Endothelial cell (in vitro differentiated cells): ENCODE measurements at regions not wholly inside any gene's neighbourhood (a gene's known extent, or its start where the extent isn't known, plus 50 kb on each side); places are given as distances from the start of the nearest gene placed in this dataset.

Experiments
- DNase-seq: peaks from one replicate; pipeline ENCODE4 v3.0.0; 2021; ENCODE audit warnings: low spot score
- H3K27ac Mint-ChIP-seq: one replicate; pipeline ENCODE4 v1.8.0; 2021; ENCODE audit warnings: mixed read lengths, inconsistent platforms; ENCODE audit not compliant: unreplicated experiment
- H3K27me3 Mint-ChIP-seq: one replicate; pipeline ENCODE4 v1.8.0; 2021; ENCODE audit warnings: mild to moderate bottlenecking, moderate library complexity, mixed read lengths, inconsistent platforms; ENCODE audit not compliant: unreplicated experiment
- H3K36me3 Mint-ChIP-seq: one replicate; pipeline ENCODE4 v1.8.0; 2021; ENCODE audit warnings: mild to moderate bottlenecking, low read depth, mixed read lengths, inconsistent platforms; ENCODE audit not compliant: unreplicated experiment
- H3K4me1 Mint-ChIP-seq: one replicate; pipeline ENCODE4 v1.8.0; 2021; ENCODE audit warnings: mild to moderate bottlenecking, mixed read lengths, inconsistent platforms; ENCODE audit not compliant: unreplicated experiment
- H3K4me3 Mint-ChIP-seq: one replicate; pipeline ENCODE4 v1.8.0; 2021; ENCODE audit warnings: mild to moderate bottlenecking, mixed read lengths, inconsistent platforms; ENCODE audit not compliant: unreplicated experiment
- H3K9me3 Mint-ChIP-seq: one replicate; pipeline ENCODE4 v1.8.0; 2021; ENCODE audit warnings: mixed read lengths, inconsistent platforms; ENCODE audit not compliant: unreplicated experiment
- CTCF ChIP-seq: fragments of 200-600 bp; sonication (generic); IDR thresholded peaks from one replicate; pipeline ENCODE4 v1.5.0; 2021; ENCODE audit warnings: antibody characterized with exemption; ENCODE audit not compliant: unreplicated experiment

DNA sequence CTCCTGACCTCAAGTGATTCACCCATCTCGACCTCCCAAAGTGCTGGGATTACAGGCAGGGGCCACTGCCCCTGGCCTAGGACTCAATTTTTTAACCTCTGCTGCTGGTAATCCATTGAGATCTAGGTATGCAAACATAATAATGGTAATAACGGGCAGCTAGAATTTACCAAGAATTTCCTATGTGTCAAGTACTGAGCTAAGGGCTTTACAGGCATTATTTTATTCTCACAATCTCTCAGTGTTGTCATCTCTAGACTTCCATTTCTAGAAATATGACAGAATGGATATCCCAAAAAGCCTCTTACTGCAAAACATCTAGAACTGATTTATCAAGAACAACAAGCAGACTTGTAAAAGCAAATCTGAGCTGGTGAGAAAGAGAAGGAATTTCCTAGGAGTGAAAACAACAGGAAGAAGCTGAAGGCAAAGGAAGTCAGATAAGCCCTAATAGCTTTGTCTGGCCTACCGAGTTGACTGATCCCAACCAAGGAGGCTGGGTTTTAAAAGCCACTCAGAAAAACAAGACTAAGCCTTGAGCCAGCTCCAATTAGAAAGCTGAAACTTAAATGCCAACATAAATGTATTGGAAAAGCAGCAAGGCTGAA, 70.6 kb downstream of the CCDC71L start:
- H3K27me3 Mint-ChIP-seq, result no peaks in the 10 kb centered on the region
- peaks cover 34% of the 10 kb centered on the region for H3K4me1 Mint-ChIP-seq
- no peak for TF ChIP-seq CTCF
- no peaks in the 10 kb centered on the region for H3K36me3 Mint-ChIP-seq
- H3K4me3 Mint-ChIP-seq, result no peak overlapping the region
- H3K9me3 Mint-ChIP-seq, result no peaks in the 10 kb centered on the region
- DNase-seq, result peak; percentile 17
- peak overlapping the region; percentile 98 for H3K27ac Mint-ChIP-seq

GRCh38 chr7:106589198-106589879, 71.6 kb downstream of the CCDC71L start:
- H3K4me1 Mint-ChIP-seq, result peaks cover 34% of the 10 kb centered on the region
- TF ChIP-seq CTCF, result no peak
- no peak for DNase-seq
- H3K4me3 Mint-ChIP-seq, result peak overlapping the region; percentile 70
- H3K36me3 Mint-ChIP-seq, result no peaks in the 10 kb centered on the region
- no peaks in the 10 kb centered on the region for H3K9me3 Mint-ChIP-seq
- peak overlapping the region; percentile 98 for H3K27ac Mint-ChIP-seq
- H3K27me3 Mint-ChIP-seq, result no peaks in the 10 kb centered on the region

GRCh38 chr7:106588422-106589197, 72.3 kb downstream of the CCDC71L start:
- no peak overlapping the region for H3K27ac Mint-ChIP-seq
- peaks cover 3% of the 10 kb centered on the region for H3K36me3 Mint-ChIP-seq
- H3K4me1 Mint-ChIP-seq, result peaks cover 34% of the 10 kb centered on the region
- peaks cover 3% of the 10 kb centered on the region for H3K27me3 Mint-ChIP-seq
- no peak overlapping the region for H3K4me3 Mint-ChIP-seq
- H3K9me3 Mint-ChIP-seq, result peaks cover 3% of the 10 kb centered on the region
- DNase-seq, result no peak
- no peak for TF ChIP-seq CTCF

DNA sequence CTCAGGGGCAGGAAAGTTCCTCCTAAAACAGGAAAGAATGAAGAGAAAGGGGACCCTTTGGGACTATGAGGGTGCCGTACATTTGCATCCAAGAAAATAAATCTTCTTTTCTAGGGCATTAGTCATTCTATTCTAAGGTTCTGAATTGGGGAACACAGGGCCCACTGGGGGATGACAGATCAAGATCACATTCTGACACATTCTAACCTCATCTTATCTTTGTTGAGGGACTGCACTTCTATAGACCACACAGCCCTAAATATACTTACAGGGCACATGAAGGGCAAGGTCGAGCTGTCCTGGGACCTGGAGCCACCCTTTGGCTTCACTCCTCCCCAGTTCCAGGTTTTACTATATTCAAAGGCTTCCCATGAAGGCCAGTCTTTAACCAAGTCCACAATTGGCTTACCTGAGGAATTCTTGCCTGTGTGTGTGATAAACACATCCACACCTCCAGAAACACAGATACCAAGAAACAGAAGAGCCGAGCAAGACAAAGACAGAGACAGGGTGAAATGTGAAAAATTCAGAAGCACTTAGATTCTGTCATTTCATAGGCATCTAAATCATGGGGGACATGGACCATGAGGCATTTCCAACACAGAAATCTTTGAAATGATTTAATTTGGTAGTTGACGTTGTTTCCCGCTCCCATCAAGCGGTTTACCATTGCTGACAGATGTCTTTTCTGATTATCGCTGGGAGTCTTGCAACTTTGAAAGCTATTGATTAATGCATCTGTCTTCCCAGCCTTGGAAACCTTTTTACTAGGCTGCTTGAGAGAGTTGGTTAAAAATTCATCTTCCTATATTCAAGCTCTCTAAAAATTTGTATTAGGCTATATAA, 75.8 kb downstream of the CCDC71L start:
- Mint-ChIP-seq H3K27me3 (peaks cover 4% of the 10 kb centered on the region), H3K27ac (no peak overlapping the region), H3K9me3 (peaks cover 4% of the 10 kb centered on the region), H3K36me3 (peaks cover 4% of the 10 kb centered on the region), H3K4me3 (no peak overlapping the region), H3K4me1 (peaks cover 17% of the 10 kb centered on the region)
- no peak for TF ChIP-seq CTCF
- no peak for DNase-seq
